ENCODE measurements at regions not wholly inside any gene's neighbourhood (a gene's known extent, or its start where the extent isn't known, plus 50 kb on each side); places are given as distances from the start of the nearest gene placed in this dataset.
"Not testable (repeated sequence)": the region's sequence is repeated elsewhere in the genome, so short reads cannot be mapped to it uniquely, and the experiment has no call there.

- no peak overlapping the region for H3K9ac ChIP-seq (ENCODE audit: low read depth in 1 of 2, low read length in 2 of 2)
- H3K4me1 ChIP-seq (ENCODE audit: control insufficient read depth in 1 of 2, insufficient read depth in 2 of 2, low read length in 2 of 2): no peaks in the 10 kb centered on the region
- no peaks in the 10 kb centered on the region for H3K36me3 ChIP-seq (ENCODE audit: control insufficient read depth in 1 of 2, insufficient read depth in 2 of 2, low read length in 2 of 2)
- no peaks in the 10 kb centered on the region for H3K27me3 ChIP-seq (ENCODE audit: control insufficient read depth in 1 of 2, insufficient read depth in 2 of 2, low read length in 2 of 2)
- H3K9me3 ChIP-seq (ENCODE audit: control insufficient read depth in 1 of 2, low read length in 2 of 2): no peaks in the 10 kb centered on the region
- no peak overlapping the region for H3K4me3 ChIP-seq (ENCODE audit: low read depth in 1 of 2, low read length in 2 of 2)
- no peak overlapping the region for H3K27ac ChIP-seq (ENCODE audit: low read depth, low read length)
Measured at GRCh38 chr7:69208848-69209247, 389.4 kb upstream of the AUTS2 start.

GRCh38 chr7:69211336-69211735 is 386.9 kb upstream of the AUTS2 start:
- no peaks in the 10 kb centered on the region for H3K27me3 ChIP-seq (ENCODE audit: control insufficient read depth in 1 of 2, insufficient read depth in 2 of 2, low read length in 2 of 2)
- no peak overlapping the region for H3K27ac ChIP-seq (ENCODE audit: low read depth, low read length)
- no peak overlapping the region for H3K4me3 ChIP-seq (ENCODE audit: low read depth in 1 of 2, low read length in 2 of 2)
- no peaks in the 10 kb centered on the region for H3K9me3 ChIP-seq (ENCODE audit: control insufficient read depth in 1 of 2, low read length in 2 of 2)
- no peak overlapping the region for H3K9ac ChIP-seq (ENCODE audit: low read depth in 1 of 2, low read length in 2 of 2)
- no peaks in the 10 kb centered on the region for H3K4me1 ChIP-seq (ENCODE audit: control insufficient read depth in 1 of 2, insufficient read depth in 2 of 2, low read length in 2 of 2)
- no peaks in the 10 kb centered on the region for H3K36me3 ChIP-seq (ENCODE audit: control insufficient read depth in 1 of 2, insufficient read depth in 2 of 2, low read length in 2 of 2)

DNA sequence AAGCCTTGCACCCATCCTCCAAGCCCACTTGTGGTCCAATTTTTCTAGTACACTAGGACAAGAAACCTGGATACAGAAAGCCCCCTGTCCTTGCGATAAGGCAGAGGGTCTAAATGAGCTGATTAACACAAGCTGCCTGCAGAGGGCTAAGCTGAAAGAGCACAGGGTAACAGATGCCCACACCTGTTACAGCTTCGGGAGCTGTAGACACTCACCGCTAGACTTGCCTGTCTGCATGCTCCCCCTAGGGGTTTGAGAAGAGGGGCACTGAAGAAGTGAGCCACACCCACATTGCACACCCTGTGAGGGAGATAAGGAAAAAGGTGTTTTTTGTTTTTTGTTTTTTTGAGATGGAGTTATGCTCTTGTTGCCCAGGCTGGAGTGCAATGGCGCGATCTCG is 386.5 kb upstream of the AUTS2 start:
- Histone ChIP-seq H3K9ac (ENCODE audit: low read depth in 1 of 2, low read length in 2 of 2) (no peak overlapping the region), H3K9me3 (ENCODE audit: control insufficient read depth in 1 of 2, low read length in 2 of 2) (no peaks in the 10 kb centered on the region), H3K36me3 (ENCODE audit: control insufficient read depth in 1 of 2, insufficient read depth in 2 of 2, low read length in 2 of 2) (no peaks in the 10 kb centered on the region), H3K4me3 (ENCODE audit: low read depth in 1 of 2, low read length in 2 of 2) (no peak overlapping the region), H3K27me3 (ENCODE audit: control insufficient read depth in 1 of 2, insufficient read depth in 2 of 2, low read length in 2 of 2) (no peaks in the 10 kb centered on the region), H3K27ac (ENCODE audit: low read depth, low read length) (no peak overlapping the region), H3K4me1 (ENCODE audit: control insufficient read depth in 1 of 2, insufficient read depth in 2 of 2, low read length in 2 of 2) (no peaks in the 10 kb centered on the region)

GRCh38 chr7:69213878-69214277 is 384.4 kb upstream of the AUTS2 start:
- no peak overlapping the region for H3K4me3 ChIP-seq (ENCODE audit: low read depth in 1 of 2, low read length in 2 of 2)
- H3K9ac ChIP-seq (ENCODE audit: low read depth in 1 of 2, low read length in 2 of 2): no peak overlapping the region
- no peaks in the 10 kb centered on the region for H3K36me3 ChIP-seq (ENCODE audit: control insufficient read depth in 1 of 2, insufficient read depth in 2 of 2, low read length in 2 of 2)
- no peaks in the 10 kb centered on the region for H3K4me1 ChIP-seq (ENCODE audit: control insufficient read depth in 1 of 2, insufficient read depth in 2 of 2, low read length in 2 of 2)
- H3K9me3 ChIP-seq (ENCODE audit: control insufficient read depth in 1 of 2, low read length in 2 of 2): no peaks in the 10 kb centered on the region
- no peaks in the 10 kb centered on the region for H3K27me3 ChIP-seq (ENCODE audit: control insufficient read depth in 1 of 2, insufficient read depth in 2 of 2, low read length in 2 of 2)
- H3K27ac ChIP-seq (ENCODE audit: low read depth, low read length): no peak overlapping the region

DNA sequence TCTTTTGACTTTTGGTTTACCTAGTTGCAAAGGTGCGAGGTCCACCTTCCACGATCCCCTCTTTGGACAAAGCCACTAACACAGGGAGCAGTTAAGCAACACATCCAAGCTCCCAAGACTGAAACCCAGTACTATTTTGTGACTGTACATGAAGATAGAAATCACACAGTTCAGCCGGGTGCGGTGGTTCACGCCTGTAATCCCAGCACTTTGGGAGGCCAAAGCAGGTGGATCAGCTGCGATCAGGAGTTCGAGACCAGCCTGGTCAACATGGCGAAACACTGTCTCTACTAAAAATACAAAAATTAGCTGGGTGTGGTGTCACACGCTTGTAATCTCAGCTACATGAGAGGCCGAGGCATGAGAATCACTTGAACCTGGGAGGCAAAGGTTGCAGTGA is 382.8 kb upstream of the AUTS2 start:
- not testable (repeated sequence) for H3K4me1 ChIP-seq (ENCODE audit: control insufficient read depth in 1 of 2, insufficient read depth in 2 of 2, low read length in 2 of 2); H3K4me3 ChIP-seq (ENCODE audit: low read depth in 1 of 2, low read length in 2 of 2); H3K27me3 ChIP-seq (ENCODE audit: control insufficient read depth in 1 of 2, insufficient read depth in 2 of 2, low read length in 2 of 2); H3K27ac ChIP-seq (ENCODE audit: low read depth, low read length); H3K9ac ChIP-seq (ENCODE audit: low read depth in 1 of 2, low read length in 2 of 2); H3K9me3 ChIP-seq (ENCODE audit: control insufficient read depth in 1 of 2, low read length in 2 of 2); H3K36me3 ChIP-seq (ENCODE audit: control insufficient read depth in 1 of 2, insufficient read depth in 2 of 2, low read length in 2 of 2)

- Histone ChIP-seq H3K27me3 (ENCODE audit: control insufficient read depth in 1 of 2, insufficient read depth in 2 of 2, low read length in 2 of 2) (no peaks in the 10 kb centered on the region), H3K4me3 (ENCODE audit: low read depth in 1 of 2, low read length in 2 of 2) (no peak overlapping the region), H3K9ac (ENCODE audit: low read depth in 1 of 2, low read length in 2 of 2) (no peak overlapping the region), H3K27ac (ENCODE audit: low read depth, low read length) (no peak overlapping the region), H3K36me3 (ENCODE audit: control insufficient read depth in 1 of 2, insufficient read depth in 2 of 2, low read length in 2 of 2) (no peaks in the 10 kb centered on the region), H3K4me1 (ENCODE audit: control insufficient read depth in 1 of 2, insufficient read depth in 2 of 2, low read length in 2 of 2) (no peaks in the 10 kb centered on the region), H3K9me3 (ENCODE audit: control insufficient read depth in 1 of 2, low read length in 2 of 2) (no peaks in the 10 kb centered on the region)
Measured at GRCh38 chr7:69217516-69218350, 380.5 kb upstream of the AUTS2 start.

GRCh38 chr7:69218576-69218975 is 379.7 kb upstream of the AUTS2 start:
- Histone ChIP-seq H3K9me3 (ENCODE audit: control insufficient read depth in 1 of 2, low read length in 2 of 2) (no peaks in the 10 kb centered on the region), H3K36me3 (ENCODE audit: control insufficient read depth in 1 of 2, insufficient read depth in 2 of 2, low read length in 2 of 2) (no peaks in the 10 kb centered on the region), H3K4me3 (ENCODE audit: low read depth in 1 of 2, low read length in 2 of 2) (no peak overlapping the region), H3K27me3 (ENCODE audit: control insufficient read depth in 1 of 2, insufficient read depth in 2 of 2, low read length in 2 of 2) (no peaks in the 10 kb centered on the region), H3K4me1 (ENCODE audit: control insufficient read depth in 1 of 2, insufficient read depth in 2 of 2, low read length in 2 of 2) (no peaks in the 10 kb centered on the region), H3K9ac (ENCODE audit: low read depth in 1 of 2, low read length in 2 of 2) (no peak overlapping the region), H3K27ac (ENCODE audit: low read depth, low read length) (no peak overlapping the region)

GRCh38 chr7:69219381-69219780 is 378.9 kb upstream of the AUTS2 start:
- Histone ChIP-seq H3K27ac (ENCODE audit: low read depth, low read length) (no peak overlapping the region), H3K9me3 (ENCODE audit: control insufficient read depth in 1 of 2, low read length in 2 of 2) (no peaks in the 10 kb centered on the region), H3K36me3 (ENCODE audit: control insufficient read depth in 1 of 2, insufficient read depth in 2 of 2, low read length in 2 of 2) (no peaks in the 10 kb centered on the region), H3K27me3 (ENCODE audit: control insufficient read depth in 1 of 2, insufficient read depth in 2 of 2, low read length in 2 of 2) (no peaks in the 10 kb centered on the region), H3K4me3 (ENCODE audit: low read depth in 1 of 2, low read length in 2 of 2) (no peak overlapping the region), H3K9ac (ENCODE audit: low read depth in 1 of 2, low read length in 2 of 2) (no peak overlapping the region), H3K4me1 (ENCODE audit: control insufficient read depth in 1 of 2, insufficient read depth in 2 of 2, low read length in 2 of 2) (no peaks in the 10 kb centered on the region)

DNA sequence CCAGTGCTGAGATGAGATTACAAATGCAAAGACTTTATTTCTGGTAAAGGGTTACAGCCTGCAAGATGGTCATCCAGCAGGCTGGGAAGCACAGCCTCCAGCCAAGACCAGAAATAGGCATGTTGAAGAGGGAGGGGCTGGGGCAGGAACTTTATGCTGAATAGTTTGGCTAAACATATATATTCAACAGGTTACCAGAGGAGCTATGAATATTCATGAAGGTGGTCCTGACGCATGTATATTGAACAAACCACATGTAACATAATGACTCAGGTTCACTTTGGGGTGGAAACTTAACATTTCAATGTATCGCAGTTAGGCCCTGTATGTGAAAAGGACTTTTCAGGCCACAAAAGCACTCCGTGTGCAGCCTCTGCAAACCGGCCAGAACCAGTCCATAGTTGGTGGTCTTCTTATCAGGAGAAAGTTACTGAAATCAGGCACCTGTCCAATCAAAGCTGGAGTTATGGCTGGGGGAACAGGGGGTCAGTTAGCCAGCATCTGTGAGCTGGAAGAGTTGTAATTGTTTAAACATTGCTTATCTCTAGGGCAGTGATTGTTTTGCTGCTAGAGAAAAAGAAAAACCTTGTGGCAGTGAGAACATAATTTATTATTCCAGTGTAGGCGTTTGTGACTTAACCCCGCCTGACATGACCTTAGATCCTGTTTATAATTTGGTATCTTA is 372.9 kb upstream of the AUTS2 start:
- Histone ChIP-seq H3K4me1 (ENCODE audit: control insufficient read depth in 1 of 2, insufficient read depth in 2 of 2, low read length in 2 of 2) (no peaks in the 10 kb centered on the region), H3K36me3 (ENCODE audit: control insufficient read depth in 1 of 2, insufficient read depth in 2 of 2, low read length in 2 of 2) (no peaks in the 10 kb centered on the region), H3K27me3 (ENCODE audit: control insufficient read depth in 1 of 2, insufficient read depth in 2 of 2, low read length in 2 of 2) (no peaks in the 10 kb centered on the region), H3K27ac (ENCODE audit: low read depth, low read length) (no peak overlapping the region), H3K9ac (ENCODE audit: low read depth in 1 of 2, low read length in 2 of 2) (no peak overlapping the region), H3K9me3 (ENCODE audit: control insufficient read depth in 1 of 2, low read length in 2 of 2) (no peaks in the 10 kb centered on the region), H3K4me3 (ENCODE audit: low read depth in 1 of 2, low read length in 2 of 2) (no peak overlapping the region)

- Histone ChIP-seq H3K9ac (ENCODE audit: low read depth in 1 of 2, low read length in 2 of 2) (no peak overlapping the region), H3K27ac (ENCODE audit: low read depth, low read length) (no peak overlapping the region), H3K4me3 (ENCODE audit: low read depth in 1 of 2, low read length in 2 of 2) (no peak overlapping the region), H3K27me3 (ENCODE audit: control insufficient read depth in 1 of 2, insufficient read depth in 2 of 2, low read length in 2 of 2) (no peaks in the 10 kb centered on the region), H3K36me3 (ENCODE audit: control insufficient read depth in 1 of 2, insufficient read depth in 2 of 2, low read length in 2 of 2) (no peaks in the 10 kb centered on the region), H3K9me3 (ENCODE audit: control insufficient read depth in 1 of 2, low read length in 2 of 2) (no peaks in the 10 kb centered on the region), H3K4me1 (ENCODE audit: control insufficient read depth in 1 of 2, insufficient read depth in 2 of 2, low read length in 2 of 2) (no peaks in the 10 kb centered on the region)
Measured at GRCh38 chr7:69228212-69228811, 370.0 kb upstream of the AUTS2 start.
